ENCODE measurements at regions not wholly inside any gene's neighbourhood (a gene's known extent, or its start where the extent isn't known, plus 50 kb on each side); places are given as distances from the start of the nearest gene placed in this dataset.

GRCh38 chr13:85141401-85141800 is 657.8 kb downstream of the SLITRK6 start:
- CTCF ChIA-PET, result no interaction called here
- POLR2A ChIA-PET, result no interaction called here
- Histone ChIP-seq H3K27ac (ENCODE audit: low read length in 2 of 2) (no peak overlapping the region), H2AFZ (ENCODE audit: insufficient read depth, low read depth, low read length, poor library complexity, severe bottlenecking) (no peak overlapping the region), H3K36me3 (replicated peaks in 1 of 2; ENCODE audit: control extremely low read depth in 1 of 2, control insufficient read depth in 1 of 2, extremely low read depth in 1 of 2, insufficient read depth in 2 of 2, low read length in 1 of 2) (no peaks in the 10 kb centered on the region), H3K79me2 (ENCODE audit: control insufficient read depth, insufficient read depth, low read length) (no peaks in the 10 kb centered on the region), H3K9ac (ENCODE audit: low read length) (no peak overlapping the region), H3K4me2 (replicated peaks; ENCODE audit: low read depth, low read length, poor library complexity, severe bottlenecking) (no peak overlapping the region), H3K9me3 (ENCODE audit: control extremely low read depth in 1 of 3, control insufficient read depth in 2 of 3, insufficient read depth in 1 of 3, low read length in 2 of 3) (no peaks in the 10 kb centered on the region), H3K4me3 (ENCODE audit: control extremely low read depth in 1 of 5, extremely low read depth in 1 of 5, insufficient read depth in 1 of 5, low read depth in 2 of 5, low read length in 4 of 5) (no peak overlapping the region), H3K27me3 (replicated peaks in 1 of 4; ENCODE audit: control extremely low read depth in 1 of 4, control insufficient read depth in 3 of 4, insufficient read depth in 4 of 4, low read length in 3 of 4) (no peaks in the 10 kb centered on the region), H4K20me1 (ENCODE audit: control insufficient read depth, insufficient read depth, low read length, poor library complexity, severe bottlenecking) (no peaks in the 10 kb centered on the region), H3K4me1 (ENCODE audit: control insufficient read depth in 2 of 2, insufficient read depth in 2 of 2, low read length in 2 of 2) (no peaks in the 10 kb centered on the region)
- DNase-seq (no peak), ATAC-seq (ENCODE audit: low read depth) (no peak)
- intact Hi-C loops (cut with micrococcal nuclease), result no loop called here
- peaks cover 2% of the 10 kb centered on the region for H3K9me3 Mint-ChIP-seq (ENCODE audit: insufficient read depth)
- no peak overlapping the region for H3K27ac Mint-ChIP-seq
- H3K27me3 Mint-ChIP-seq, result no peaks in the 10 kb centered on the region
- no peak overlapping the region for H3K4me3 Mint-ChIP-seq
- TF ChIP-seq CTCF (IDR thresholded peaks at IDR 0.05) (no peak), EZH2 (IDR thresholded peaks at IDR 0.05; ENCODE audit: borderline replicate concordance, insufficient read depth, low read depth, low read length, poor library complexity, severe bottlenecking) (no peak)
- 100% methylated on average over 1 of the region's 2 CpGs for WGBS (ENCODE audit: insufficient coverage)
- H3K4me1 Mint-ChIP-seq, result no peaks in the 10 kb centered on the region

- Histone ChIP-seq H3K9ac (ENCODE audit: low read length) (no peak overlapping the region), H3K27me3 (replicated peaks in 1 of 4; ENCODE audit: control extremely low read depth in 1 of 4, control insufficient read depth in 3 of 4, insufficient read depth in 4 of 4, low read length in 3 of 4) (no peaks in the 10 kb centered on the region), H3K4me3 (ENCODE audit: control extremely low read depth in 1 of 5, extremely low read depth in 1 of 5, insufficient read depth in 1 of 5, low read depth in 2 of 5, low read length in 4 of 5) (no peak overlapping the region), H3K4me1 (ENCODE audit: control insufficient read depth in 2 of 2, insufficient read depth in 2 of 2, low read length in 2 of 2) (no peaks in the 10 kb centered on the region), H3K4me2 (replicated peaks; ENCODE audit: low read depth, low read length, poor library complexity, severe bottlenecking) (no peak overlapping the region), H2AFZ (ENCODE audit: insufficient read depth, low read depth, low read length, poor library complexity, severe bottlenecking) (no peak overlapping the region), H3K79me2 (ENCODE audit: control insufficient read depth, insufficient read depth, low read length) (no peaks in the 10 kb centered on the region), H4K20me1 (ENCODE audit: control insufficient read depth, insufficient read depth, low read length, poor library complexity, severe bottlenecking) (no peaks in the 10 kb centered on the region), H3K27ac (ENCODE audit: low read length in 2 of 2) (no peak overlapping the region), H3K9me3 (ENCODE audit: control extremely low read depth in 1 of 3, control insufficient read depth in 2 of 3, insufficient read depth in 1 of 3, low read length in 2 of 3) (no peaks in the 10 kb centered on the region), H3K36me3 (replicated peaks in 1 of 2; ENCODE audit: control extremely low read depth in 1 of 2, control insufficient read depth in 1 of 2, extremely low read depth in 1 of 2, insufficient read depth in 2 of 2, low read length in 1 of 2) (no peaks in the 10 kb centered on the region)
- ATAC-seq (ENCODE audit: low read depth) (no peak), DNase-seq (no peak)
- ChIA-PET POLR2A (no interaction called here), CTCF (no interaction called here)
- H3K27ac Mint-ChIP-seq, result no peak overlapping the region
- H3K9me3 Mint-ChIP-seq (ENCODE audit: insufficient read depth), result peaks cover 2% of the 10 kb centered on the region
- H3K27me3 Mint-ChIP-seq, result no peaks in the 10 kb centered on the region
- H3K4me3 Mint-ChIP-seq, result no peak overlapping the region
- H3K4me1 Mint-ChIP-seq, result no peaks in the 10 kb centered on the region
- TF ChIP-seq CTCF (IDR thresholded peaks at IDR 0.05) (no peak), EZH2 (IDR thresholded peaks at IDR 0.05; ENCODE audit: borderline replicate concordance, insufficient read depth, low read depth, low read length, poor library complexity, severe bottlenecking) (no peak)
- intact Hi-C loops (cut with micrococcal nuclease), result no loop called here
- WGBS (ENCODE audit: insufficient coverage), result 50% methylated on average over 1 of the region's 1 CpG
Measured at GRCh38 chr13:85140192-85140591, 659.0 kb downstream of the SLITRK6 start.

All from B cell (primary cell).